Endothelial cell of umbilical vein (primary cell): ENCODE measurements at regions not wholly inside any gene's neighbourhood (a gene's known extent, or its start where the extent isn't known, plus 50 kb on each side); places are given as distances from the start of the nearest gene placed in this dataset.

ENCODE experiments used
- BruUV-seq: library from RNA; stranded (reverse); fragments of 400-500 nt; replicated peaks from 2 replicates; lab custom pipeline; 2021; lab: Mats Ljungman, UMichigan
- CTCF ChIA-PET: fragments of 300-600, 350-600 bp; sonication (Branson Sonifier 250); formaldehyde crosslinking; loops from one replicate; lab custom pipeline; 2021; ENCODE audit warnings: antibody characterized with exemption, inconsistent platforms; lab: Charles Lee
- POLR2A ChIA-PET: fragments of 300-600, 350-600 bp; sonication (Branson Sonifier 250); formaldehyde crosslinking; loops from one replicate; lab custom pipeline; 2021; ENCODE audit warnings: antibody characterized with exemption, inconsistent platforms; lab: Charles Lee
- DNase-seq: peaks from one replicate; pipeline ENCODE4 v3.0.0-alpha.2; 2011; ENCODE audit warnings: low read depth, low spot score
- FAIRE-seq: peaks from 2 replicates; lab custom pipeline; 2011; peaks lifted over from hg19 to GRCh38; lab: Jason Lieb, UNC
- H2AFZ ChIP-seq: 2 replicates; pipeline ENCODE4 v1.6.0; 2012; ENCODE audit warnings: low read depth, low read length, control low read depth, inconsistent platforms
- H3K27ac ChIP-seq: 2 replicates; pipeline ENCODE4 v1.5.1; 2011; ENCODE audit warnings: low read depth, mild to moderate bottlenecking, control low read depth, low read length, moderate library complexity; ENCODE audit not compliant: insufficient read depth
- H3K27me3 ChIP-seq, 2 experiments: 2 replicates each; pipeline versions ENCODE4 v1.6.0 to v1.6.1; 2011; ENCODE audit warnings: low read length in 2 of 2, mixed read lengths in 1 of 2; ENCODE audit not compliant: control insufficient read depth in 2 of 2, insufficient read depth in 2 of 2
- H3K36me3 ChIP-seq, 2 experiments: 2 replicates in 1 of 2; 3 replicates in 1 of 2; pipeline ENCODE4 v1.5.1; 2011; ENCODE audit warnings: low read length in 2 of 2, mild to moderate bottlenecking in 1 of 2, moderate library complexity in 1 of 2; ENCODE audit not compliant: control insufficient read depth in 2 of 2, insufficient read depth in 2 of 2; ENCODE audit errors: extremely low read depth in 1 of 2
- H3K4me1 ChIP-seq: 3 replicates; pipeline ENCODE4 v1.5.1; 2011; ENCODE audit warnings: mild to moderate bottlenecking, low read length; ENCODE audit not compliant: control insufficient read depth, insufficient read depth; ENCODE audit errors: extremely low read depth
- H3K4me2 ChIP-seq: 2 replicates; pipeline ENCODE4 v1.6.1; 2011; ENCODE audit warnings: low read length, control low read depth, mixed read lengths; ENCODE audit not compliant: insufficient read depth
- H3K4me3 ChIP-seq, 3 experiments: fragments of 200-600 bp in 1 of 3; sonication (generic), shearing (Covaris generic) in 1 of 3; replicated peaks in 1 of 3; 2 replicates each; pipeline ENCODE4 v1.5.1; 2011 to 2016; ENCODE audit warnings: control low read depth in 3 of 3, low read length in 3 of 3, mild to moderate bottlenecking in 2 of 3, inconsistent platforms in 1 of 3, low read depth in 1 of 3, moderate library complexity in 1 of 3; ENCODE audit not compliant: insufficient read depth in 1 of 3
- H3K79me2 ChIP-seq: 2 replicates; pipeline ENCODE4 v1.6.0; 2012; ENCODE audit warnings: low read length, inconsistent platforms; ENCODE audit not compliant: control insufficient read depth, insufficient read depth
- H3K9ac ChIP-seq: replicated peaks from 2 replicates; pipeline ENCODE3; 2011; ENCODE audit warnings: low read length, control low read depth; ENCODE audit not compliant: insufficient read depth; ENCODE audit errors: extremely low read depth
- H3K9me1 ChIP-seq: replicated peaks from 3 replicates; pipeline ENCODE4 v1.6.0; 2011; ENCODE audit warnings: mild to moderate bottlenecking, low read length; ENCODE audit not compliant: control insufficient read depth, insufficient read depth; ENCODE audit errors: extremely low read depth
- H3K9me3 ChIP-seq: replicated peaks from 2 replicates; pipeline ENCODE4 v1.5.1; 2012; ENCODE audit warnings: low read length, inconsistent platforms; ENCODE audit not compliant: control insufficient read depth, insufficient read depth
- H4K20me1 ChIP-seq: replicated peaks from 2 replicates; pipeline ENCODE3; 2011; ENCODE audit warnings: mild to moderate bottlenecking, low read length; ENCODE audit not compliant: control insufficient read depth, insufficient read depth; ENCODE audit errors: extremely low read depth
- EZH2 ChIP-seq: IDR thresholded peaks from 2 replicates; pipeline ENCODE4 v1.6.1; 2012; ENCODE audit warnings: borderline replicate concordance, low read depth, mild to moderate bottlenecking, moderate library complexity, low read length, inconsistent platforms; ENCODE audit not compliant: severe bottlenecking
- FOS ChIP-seq: IDR thresholded peaks from 2 replicates; pipeline ENCODE4 v1.6.1; 2011; ENCODE audit warnings: mild to moderate bottlenecking, low read length, moderate library complexity, borderline replicate concordance; ENCODE audit not compliant: insufficient read depth
- GATA2 ChIP-seq: IDR thresholded peaks from 2 replicates; pipeline ENCODE4 v1.7.0; 2011; ENCODE audit warnings: low read depth, mild to moderate bottlenecking, moderate library complexity, mixed read lengths, low read length; ENCODE audit not compliant: insufficient read length, insufficient read depth
- JUN ChIP-seq: IDR thresholded peaks from 2 replicates; pipeline ENCODE4 v1.6.1; 2011; ENCODE audit warnings: borderline replicate concordance, low read depth; ENCODE audit not compliant: insufficient read length, insufficient read depth
- MYC ChIP-seq: IDR thresholded peaks from one replicate; pipeline ENCODE4 v1.6.1; 2011; ENCODE audit warnings: mild to moderate bottlenecking, low read depth, low read length
- POLR2A ChIP-seq: IDR thresholded peaks from 2 replicates; pipeline ENCODE4 v1.6.1; 2012; ENCODE audit warnings: low read depth, mild to moderate bottlenecking, control low read depth, low read length
- POLR2AphosphoS5 ChIP-seq: IDR thresholded peaks from 2 replicates; pipeline ENCODE4 v1.6.1; 2012; ENCODE audit warnings: low read depth, mild to moderate bottlenecking, control low read depth, low read length, moderate library complexity; ENCODE audit not compliant: insufficient read depth
- dilution Hi-C: fragments of 300-500 bp; cut with MboI; formaldehyde crosslinking; loops from one replicate; pipeline ENCODE4 v1.15.0; 2019; ENCODE audit warnings: low sequenced_read_pairs; ENCODE audit not compliant: extremely low pct_ligation_motif_present
- intact Hi-C: fragments of 100-400 bp; cut with micrococcal nuclease; formaldehyde crosslinking; loops from one replicate; pipeline ENCODE4 v1.10.0; 2022
- TF ChIP-seq, protein P1 (sequence below): IDR thresholded peaks from 2 replicates; pipeline ENCODE4 v1.6.1; 2011; ENCODE audit not compliant: insufficient read depth, insufficient read length
- TF ChIP-seq, protein P2 (sequence below), 2 donors: IDR thresholded peaks; 1 replicate in 1 of 2; 2 replicates in 1 of 2; pipeline ENCODE4 v1.5.1; 2011; ENCODE audit warnings: low read length in 2 of 2, mild to moderate bottlenecking in 2 of 2, moderate library complexity in 2 of 2, control low read depth in 1 of 2, inconsistent platforms in 1 of 2, low read depth in 1 of 2; ENCODE audit not compliant: insufficient read depth in 1 of 2; ENCODE audit errors: extremely low read depth in 1 of 2

DNA sequence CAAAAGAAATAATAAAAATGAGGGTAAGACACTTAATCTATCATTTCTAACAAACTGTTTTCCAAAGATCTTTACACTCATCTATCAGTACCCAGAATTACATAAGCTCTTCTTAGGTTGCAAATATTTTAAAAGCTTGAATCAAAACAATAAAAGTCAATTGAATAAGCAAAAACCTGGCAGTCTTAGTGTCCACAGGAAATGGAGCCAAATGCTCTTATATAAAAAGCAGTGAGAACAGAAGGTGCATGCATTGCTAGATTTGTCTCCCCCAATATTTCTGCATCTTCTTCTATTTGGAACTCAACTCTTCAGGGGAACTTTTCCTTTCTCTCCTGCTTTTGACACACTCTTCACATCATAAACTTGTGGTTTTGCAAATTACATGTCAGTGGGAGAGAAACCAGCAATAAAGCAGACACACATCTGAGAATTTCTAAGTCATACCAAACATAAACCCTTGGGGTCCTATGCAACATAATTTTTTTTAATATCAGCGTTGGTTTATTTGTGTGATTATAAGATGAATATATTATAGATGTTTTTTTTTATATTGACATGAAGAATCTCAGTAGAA lies 343.9 kb upstream of the ACVR2A start:
- H3K79me2 ChIP-seq: no peaks in the 10 kb centered on the region
- TF ChIP-seq, protein P1, sequence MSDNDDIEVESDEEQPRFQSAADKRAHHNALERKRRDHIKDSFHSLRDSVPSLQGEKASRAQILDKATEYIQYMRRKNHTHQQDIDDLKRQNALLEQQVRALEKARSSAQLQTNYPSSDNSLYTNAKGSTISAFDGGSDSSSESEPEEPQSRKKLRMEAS: no peak
- no peak for TF ChIP-seq POLR2A
- no peak for TF ChIP-seq POLR2AphosphoS5
- no peak for TF ChIP-seq MYC
- TF ChIP-seq, protein P2, sequence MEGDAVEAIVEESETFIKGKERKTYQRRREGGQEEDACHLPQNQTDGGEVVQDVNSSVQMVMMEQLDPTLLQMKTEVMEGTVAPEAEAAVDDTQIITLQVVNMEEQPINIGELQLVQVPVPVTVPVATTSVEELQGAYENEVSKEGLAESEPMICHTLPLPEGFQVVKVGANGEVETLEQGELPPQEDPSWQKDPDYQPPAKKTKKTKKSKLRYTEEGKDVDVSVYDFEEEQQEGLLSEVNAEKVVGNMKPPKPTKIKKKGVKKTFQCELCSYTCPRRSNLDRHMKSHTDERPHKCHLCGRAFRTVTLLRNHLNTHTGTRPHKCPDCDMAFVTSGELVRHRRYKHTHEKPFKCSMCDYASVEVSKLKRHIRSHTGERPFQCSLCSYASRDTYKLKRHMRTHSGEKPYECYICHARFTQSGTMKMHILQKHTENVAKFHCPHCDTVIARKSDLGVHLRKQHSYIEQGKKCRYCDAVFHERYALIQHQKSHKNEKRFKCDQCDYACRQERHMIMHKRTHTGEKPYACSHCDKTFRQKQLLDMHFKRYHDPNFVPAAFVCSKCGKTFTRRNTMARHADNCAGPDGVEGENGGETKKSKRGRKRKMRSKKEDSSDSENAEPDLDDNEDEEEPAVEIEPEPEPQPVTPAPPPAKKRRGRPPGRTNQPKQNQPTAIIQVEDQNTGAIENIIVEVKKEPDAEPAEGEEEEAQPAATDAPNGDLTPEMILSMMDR (IDR thresholded peaks at IDR 0.05; ENCODE audit: extremely low read depth in 1 of 2, insufficient read depth in 1 of 2, low read depth in 1 of 2, low read length in 2 of 2): no peak
- no peak for TF ChIP-seq EZH2
- TF ChIP-seq FOS: no peak
- TF ChIP-seq GATA2: no peak
- no peak for TF ChIP-seq JUN
- no peak overlapping the region for H3K4me3 ChIP-seq
- H3K36me3 ChIP-seq: no peaks in the 10 kb centered on the region
- POLR2A ChIA-PET: no interaction called here
- no peak overlapping the region for H3K9ac ChIP-seq
- intact Hi-C loops: no loop called here
- H3K4me2 ChIP-seq: no peak overlapping the region
- no peak overlapping the region for H2AFZ ChIP-seq
- no peaks in the 10 kb centered on the region for H3K27me3 ChIP-seq
- no peaks in the 10 kb centered on the region for H3K9me1 ChIP-seq
- BruUV-seq: no TSS peak
- dilution Hi-C loops: no loop called here
- H3K27ac ChIP-seq: no peak overlapping the region
- DNase-seq: no peak
- no peaks in the 10 kb centered on the region for H3K4me1 ChIP-seq
- FAIRE-seq: no peak
- CTCF ChIA-PET: no interaction called here
- H3K9me3 ChIP-seq: no peaks in the 10 kb centered on the region
- H4K20me1 ChIP-seq: no peaks in the 10 kb centered on the region
